Activated naive CD8-positive, alpha-beta T cell treated with anti-CD3 and anti-CD28 coated beads, Interleukin-2, amount 50 U/mL, for 16 hours (primary cell): ENCODE measurements at regions not wholly inside any gene's neighbourhood (a gene's known extent, or its start where the extent isn't known, plus 50 kb on each side); places are given as distances from the start of the nearest gene placed in this dataset.
"Not testable (repeated sequence)": the region's sequence is repeated elsewhere in the genome, so short reads cannot be mapped to it uniquely, and the experiment has no call there.

ENCODE experiments used
- DNase-seq: peaks from one replicate; pipeline ENCODE4 v3.0.0-alpha.2; 2020; ENCODE audit warnings: low read depth, low spot score

DNA sequence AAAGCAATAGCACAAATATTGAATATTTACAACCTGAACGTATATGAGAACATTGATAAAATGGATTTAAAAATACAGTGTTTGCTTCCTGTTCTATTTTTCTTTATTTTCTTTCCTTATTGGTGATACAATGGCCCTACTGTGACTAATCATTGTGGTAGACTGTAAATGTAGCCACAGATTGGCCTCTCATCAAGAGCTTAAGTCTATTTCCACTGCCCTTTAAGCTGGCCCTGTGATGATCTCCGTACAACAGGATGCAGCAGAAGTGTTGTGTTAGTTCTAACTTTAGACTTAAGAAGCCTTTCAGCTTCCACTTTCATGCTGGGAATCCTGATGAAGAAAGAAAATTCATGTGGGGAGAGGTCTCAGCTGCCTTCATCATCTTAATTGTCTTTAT lies 285.6 kb upstream of the B3GALT2 start:
- no peak for DNase-seq

GRCh38 chr1:193463326-193463932 lies 277.0 kb upstream of the B3GALT2 start:
- no peak for DNase-seq

GRCh38 chr1:193462629-193463320 lies 276.4 kb upstream of the B3GALT2 start:
- DNase-seq = no peak

DNA sequence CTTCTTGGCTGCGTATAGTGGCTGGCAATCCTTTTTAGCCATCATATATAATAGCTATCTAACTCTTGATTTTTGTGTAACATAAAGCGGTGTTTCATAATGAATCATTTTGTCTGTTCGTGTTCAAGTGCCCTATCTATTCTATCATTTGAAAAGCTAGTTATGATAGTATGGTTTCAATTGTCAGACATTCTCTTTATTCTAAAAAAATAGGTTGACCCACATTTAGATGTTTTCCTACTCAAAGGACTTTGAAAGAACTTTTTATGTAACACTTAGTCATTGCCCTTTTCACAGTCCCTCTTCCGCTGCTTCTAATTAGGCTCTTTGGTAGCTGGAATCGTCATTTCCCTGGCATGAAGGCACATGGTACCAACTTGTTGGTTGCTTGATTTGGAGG lies 272.2 kb upstream of the B3GALT2 start:
- no peak for DNase-seq

DNA sequence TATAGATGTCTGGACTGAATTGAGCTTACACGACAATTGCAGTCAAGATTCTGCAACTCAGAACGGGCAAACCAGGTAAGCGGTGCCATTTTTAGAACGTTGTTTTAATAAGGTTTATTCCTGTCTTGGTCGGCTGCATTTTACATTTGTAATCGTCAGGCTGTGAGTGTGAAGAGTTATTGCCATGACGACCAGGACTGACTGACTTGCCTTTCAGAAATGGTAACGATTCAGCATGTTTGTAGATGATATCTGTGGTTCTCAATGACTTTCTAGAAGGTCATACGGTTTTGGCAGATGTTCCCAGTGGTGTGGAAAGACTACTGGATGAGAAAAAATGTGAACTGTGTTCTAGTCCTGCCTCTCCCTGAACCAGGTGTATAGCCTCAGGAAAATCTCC lies 271.3 kb upstream of the B3GALT2 start:
- no peak for DNase-seq

GRCh38 chr1:193456811-193457280 lies 270.4 kb upstream of the B3GALT2 start:
- DNase-seq = no peak

DNA sequence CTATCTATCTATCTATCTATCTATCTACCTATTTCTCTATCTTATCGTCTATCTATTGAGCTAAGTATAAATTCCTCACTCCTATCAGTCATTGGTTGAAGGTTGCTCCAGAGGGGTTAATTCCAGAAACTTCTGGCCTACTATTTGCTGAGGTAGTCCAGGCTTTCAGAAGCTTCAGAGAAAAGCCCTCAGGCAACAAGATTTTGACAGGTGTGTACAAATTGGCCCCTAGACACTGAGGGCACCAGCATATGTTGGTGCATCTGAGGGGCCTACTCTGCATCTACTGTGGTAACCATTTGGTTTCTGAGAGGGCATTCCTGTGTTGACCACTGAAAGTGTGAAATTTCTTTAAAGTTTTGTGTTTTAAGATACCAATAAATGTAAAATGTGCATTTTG lies 265.2 kb upstream of the B3GALT2 start:
- DNase-seq = no peak

DNA sequence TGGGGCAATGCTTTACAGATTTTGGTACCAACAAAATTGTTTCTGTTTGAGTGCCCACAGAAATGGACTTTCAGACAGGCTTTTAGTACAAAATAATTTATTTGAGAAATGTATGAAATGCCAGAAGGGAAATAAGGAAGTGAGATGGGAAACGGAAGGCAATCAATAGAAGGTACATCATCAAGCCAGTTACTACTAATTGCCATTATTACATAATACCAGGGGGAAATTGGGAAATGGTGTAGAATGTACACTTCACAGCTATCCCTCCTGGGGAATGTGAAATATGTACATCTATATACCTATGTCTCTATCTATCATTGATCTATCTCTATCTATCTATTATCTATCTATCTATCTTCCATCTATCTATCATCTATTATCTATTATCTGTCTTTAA lies 264.6 kb upstream of the B3GALT2 start:
- DNase-seq = no peak

GRCh38 chr1:193448682-193449461 lies 262.5 kb upstream of the B3GALT2 start:
- DNase-seq = no peak

DNA sequence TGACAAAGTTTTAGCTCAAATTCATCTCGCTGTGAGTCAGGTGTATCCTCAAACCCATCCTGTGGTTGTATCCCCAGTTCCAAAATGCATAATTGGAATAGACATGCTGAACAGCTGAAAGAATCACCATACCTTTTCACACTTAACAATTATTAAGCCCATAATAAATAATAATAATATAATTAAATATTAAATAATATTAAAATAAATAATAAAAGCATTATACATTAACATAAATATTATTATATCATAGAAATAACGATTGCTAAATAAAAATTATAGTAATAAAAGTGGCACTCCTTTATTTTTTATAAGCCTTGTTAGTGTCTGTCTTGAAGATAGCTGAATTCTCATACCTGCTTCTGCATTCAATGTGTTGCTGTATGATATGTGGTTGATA lies 257.5 kb upstream of the B3GALT2 start:
- no peak for DNase-seq

DNA sequence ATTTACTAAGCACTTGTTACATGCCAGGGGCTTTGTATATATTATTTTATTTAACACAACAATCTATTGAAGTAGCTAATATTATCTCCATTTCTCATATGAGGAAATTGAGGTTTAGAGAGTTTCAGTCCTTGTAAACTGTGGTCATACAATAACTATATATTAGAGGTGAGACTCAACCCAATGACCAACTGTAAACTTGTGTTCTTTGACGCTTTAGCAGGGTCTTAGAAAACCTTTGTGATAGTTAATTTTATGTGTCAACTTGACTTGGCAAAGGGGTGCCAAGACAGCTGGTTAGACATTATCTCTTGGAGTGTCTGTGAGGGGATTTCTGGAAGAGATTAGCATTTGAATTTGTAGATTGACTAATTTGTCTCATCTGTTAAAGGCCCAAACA lies 252.4 kb upstream of the B3GALT2 start:
- no peak for DNase-seq

DNA sequence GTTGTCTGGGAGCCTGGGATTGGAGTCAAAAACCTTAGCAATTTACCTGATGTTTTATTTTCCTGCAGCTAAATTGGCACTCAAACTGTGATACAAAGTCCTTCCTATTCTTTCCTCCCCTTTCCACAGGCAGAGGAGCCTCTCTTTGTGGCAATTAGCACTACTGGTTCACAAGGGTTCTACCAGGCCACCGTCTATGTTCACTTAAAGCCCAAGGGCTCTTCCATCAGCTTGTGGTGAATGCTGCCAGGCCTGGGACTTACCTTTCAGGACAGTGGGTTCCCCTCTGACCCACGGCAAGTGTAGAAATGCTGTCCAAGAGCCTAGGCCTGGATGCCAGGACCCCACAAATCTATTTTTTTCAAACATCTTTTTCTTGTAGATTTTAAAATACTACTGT lies 251.9 kb upstream of the B3GALT2 start:
- no peak for DNase-seq

DNA sequence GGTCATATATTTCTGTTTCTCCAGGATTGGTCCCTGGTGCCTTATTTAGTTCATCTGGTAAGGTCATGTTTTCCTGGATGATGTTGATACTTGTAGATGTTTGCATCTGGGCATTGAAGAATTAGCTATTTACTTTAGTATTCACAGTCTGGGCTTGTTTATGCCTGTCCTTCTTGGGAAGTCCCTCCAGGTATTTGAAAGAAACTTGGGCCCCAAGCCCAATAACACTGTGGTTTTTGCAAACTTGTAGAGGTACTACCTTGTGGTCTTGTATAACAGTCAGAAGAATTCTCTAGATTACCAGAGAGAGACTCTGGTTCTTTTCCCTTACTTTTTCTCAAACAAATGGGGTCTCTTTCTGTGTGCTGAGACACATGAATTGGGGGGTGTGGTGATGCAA lies 251.4 kb upstream of the B3GALT2 start:
- DNase-seq = no peak

- not testable (repeated sequence) for DNase-seq
These were observed 250.9 kb upstream of the B3GALT2 start for GRCh38 chr1:193437333-193437732.

- DNase-seq = no peak
These were observed 249.4 kb upstream of the B3GALT2 start for GRCh38 chr1:193435781-193436180.

- DNase-seq = no peak
These were observed 247.9 kb upstream of the B3GALT2 start for GRCh38 chr1:193434319-193434718.

- no peak for DNase-seq
These were observed 247.2 kb upstream of the B3GALT2 start for GRCh38 chr1:193433599-193433998.

GRCh38 chr1:193432979-193433587 lies 246.7 kb upstream of the B3GALT2 start:
- DNase-seq = no peak

GRCh38 chr1:193431265-193431977 lies 245.0 kb upstream of the B3GALT2 start:
- no peak for DNase-seq

DNA sequence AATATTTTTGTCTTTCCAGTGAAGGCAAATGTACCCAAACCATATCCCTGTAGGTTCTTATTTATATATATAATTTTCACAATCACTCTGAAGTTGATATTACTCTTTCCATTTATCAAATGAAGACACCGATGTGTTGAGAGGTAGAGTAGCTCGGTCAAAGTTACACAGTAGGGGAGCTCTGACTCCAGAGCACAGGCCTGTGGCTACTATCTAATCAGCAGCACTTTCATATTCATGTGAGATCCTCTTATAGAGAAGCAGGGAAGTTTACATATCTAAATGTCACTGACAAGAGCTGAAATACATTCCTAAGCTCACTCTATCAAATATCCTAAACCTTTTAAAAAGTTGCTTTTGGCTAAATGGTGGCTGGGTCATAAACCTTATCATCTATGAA lies 241.1 kb upstream of the B3GALT2 start:
- no peak for DNase-seq

- no peak for DNase-seq
These were observed 239.6 kb upstream of the B3GALT2 start for GRCh38 chr1:193426061-193426460.

- DNase-seq = no peak
These were observed 235.1 kb upstream of the B3GALT2 start for GRCh38 chr1:193421487-193421886.
